Osteocyte (in vitro differentiated cells): ENCODE measurements at regions not wholly inside any gene's neighbourhood (a gene's known extent, or its start where the extent isn't known, plus 50 kb on each side); places are given as distances from the start of the nearest gene placed in this dataset.

Experiments
- DNase-seq: peaks from one replicate; pipeline ENCODE4 v3.0.0; 2021; ENCODE audit warnings: mixed read lengths; ENCODE audit not compliant: unreplicated experiment; ENCODE audit errors: extremely low spot score
- H3K27ac Mint-ChIP-seq: one replicate; pipeline ENCODE4 v1.8.0; 2021; ENCODE audit warnings: mild to moderate bottlenecking, mixed read lengths; ENCODE audit not compliant: unreplicated experiment
- H3K27me3 Mint-ChIP-seq: one replicate; pipeline ENCODE4 v1.8.0; 2021; ENCODE audit warnings: mixed read lengths; ENCODE audit not compliant: unreplicated experiment
- H3K36me3 Mint-ChIP-seq: one replicate; pipeline ENCODE4 v1.8.0; 2021; ENCODE audit warnings: mixed read lengths; ENCODE audit not compliant: unreplicated experiment
- H3K4me1 Mint-ChIP-seq: one replicate; pipeline ENCODE4 v1.8.0; 2021; ENCODE audit warnings: mixed read lengths; ENCODE audit not compliant: unreplicated experiment
- H3K4me3 Mint-ChIP-seq: one replicate; pipeline ENCODE4 v1.8.0; 2021; ENCODE audit warnings: mild to moderate bottlenecking, moderate library complexity, mixed read lengths; ENCODE audit not compliant: unreplicated experiment
- H3K9me3 Mint-ChIP-seq: one replicate; pipeline ENCODE4 v1.8.0; 2021; ENCODE audit warnings: mixed read lengths; ENCODE audit not compliant: unreplicated experiment
- TF ChIP-seq, protein P1 (sequence below): fragments of 200-600 bp; sonication (generic); IDR thresholded peaks from 2 replicates; pipeline ENCODE4 v1.5.0; 2021; ENCODE audit warnings: antibody characterized with exemption, mild to moderate bottlenecking, moderate library complexity

DNA sequence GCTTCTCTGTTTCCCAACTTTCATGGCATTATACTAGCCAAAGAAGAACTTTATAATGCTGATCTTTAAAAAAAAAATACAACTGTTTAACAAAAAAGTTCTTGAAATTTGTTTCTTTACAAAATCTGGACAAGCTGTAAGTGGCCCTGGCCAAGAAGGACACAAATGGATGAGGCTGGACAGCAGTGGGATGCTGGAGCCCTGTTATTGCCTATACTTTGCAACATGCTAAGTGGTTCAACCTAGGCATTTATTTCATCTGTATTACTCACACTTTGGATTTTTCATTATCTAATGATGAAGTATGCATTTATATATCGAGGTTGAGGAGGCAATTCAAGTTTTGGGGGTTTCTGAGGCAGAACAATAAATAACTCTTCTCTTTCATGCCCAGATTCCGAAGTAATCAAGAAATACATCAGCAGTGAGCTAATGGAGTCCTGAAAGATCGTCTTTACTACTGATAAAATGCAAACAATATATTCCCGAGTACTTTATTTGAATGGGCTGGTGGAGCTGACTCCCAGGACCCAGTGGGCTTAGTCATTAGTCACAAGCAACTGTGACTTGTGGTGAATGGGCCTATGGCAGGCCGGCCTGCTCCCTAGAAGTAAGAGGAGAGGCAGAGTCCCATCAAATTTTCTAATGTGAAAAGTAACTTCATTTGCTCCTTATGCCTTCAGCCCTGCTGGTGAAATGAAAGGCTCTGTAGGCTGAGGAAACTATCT is 177.3 kb upstream of the DPH6 start:
- H3K27me3 Mint-ChIP-seq, result no peaks in the 10 kb centered on the region
- no peak overlapping the region for H3K4me3 Mint-ChIP-seq
- H3K27ac Mint-ChIP-seq, result peak overlapping the region; percentile 75
- H3K36me3 Mint-ChIP-seq, result no peaks in the 10 kb centered on the region
- DNase-seq, result no peak
- no peaks in the 10 kb centered on the region for H3K9me3 Mint-ChIP-seq
- H3K4me1 Mint-ChIP-seq, result peaks cover 25% of the 10 kb centered on the region
- TF ChIP-seq, protein P1, sequence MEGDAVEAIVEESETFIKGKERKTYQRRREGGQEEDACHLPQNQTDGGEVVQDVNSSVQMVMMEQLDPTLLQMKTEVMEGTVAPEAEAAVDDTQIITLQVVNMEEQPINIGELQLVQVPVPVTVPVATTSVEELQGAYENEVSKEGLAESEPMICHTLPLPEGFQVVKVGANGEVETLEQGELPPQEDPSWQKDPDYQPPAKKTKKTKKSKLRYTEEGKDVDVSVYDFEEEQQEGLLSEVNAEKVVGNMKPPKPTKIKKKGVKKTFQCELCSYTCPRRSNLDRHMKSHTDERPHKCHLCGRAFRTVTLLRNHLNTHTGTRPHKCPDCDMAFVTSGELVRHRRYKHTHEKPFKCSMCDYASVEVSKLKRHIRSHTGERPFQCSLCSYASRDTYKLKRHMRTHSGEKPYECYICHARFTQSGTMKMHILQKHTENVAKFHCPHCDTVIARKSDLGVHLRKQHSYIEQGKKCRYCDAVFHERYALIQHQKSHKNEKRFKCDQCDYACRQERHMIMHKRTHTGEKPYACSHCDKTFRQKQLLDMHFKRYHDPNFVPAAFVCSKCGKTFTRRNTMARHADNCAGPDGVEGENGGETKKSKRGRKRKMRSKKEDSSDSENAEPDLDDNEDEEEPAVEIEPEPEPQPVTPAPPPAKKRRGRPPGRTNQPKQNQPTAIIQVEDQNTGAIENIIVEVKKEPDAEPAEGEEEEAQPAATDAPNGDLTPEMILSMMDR, result no peak

DNA sequence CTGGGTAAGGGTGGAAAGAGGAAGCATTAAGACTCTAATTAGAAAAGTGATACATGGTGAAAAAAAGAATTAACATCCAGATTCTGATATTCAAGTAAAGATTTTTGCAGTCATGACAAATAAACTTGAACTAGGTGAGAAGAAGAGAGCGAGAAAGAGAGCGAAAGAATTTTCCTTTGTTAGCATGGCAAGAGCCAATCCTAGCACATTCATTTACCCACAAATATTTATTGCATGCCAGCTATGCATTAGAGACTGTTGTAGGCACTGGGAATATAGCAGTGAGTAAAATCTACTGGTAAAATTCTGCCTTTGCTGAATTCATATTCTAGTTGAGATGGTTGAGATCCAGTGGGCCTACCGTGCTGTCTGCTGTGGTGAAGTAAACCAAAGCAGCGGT is 177.9 kb upstream of the DPH6 start:
- Mint-ChIP-seq H3K27ac (peak overlapping the region; percentile 77), H3K36me3 (no peaks in the 10 kb centered on the region), H3K27me3 (no peaks in the 10 kb centered on the region), H3K4me3 (no peak overlapping the region), H3K4me1 (peaks cover 27% of the 10 kb centered on the region), H3K9me3 (no peaks in the 10 kb centered on the region)
- TF ChIP-seq, protein P1, result no peak
- no peak for DNase-seq

DNA sequence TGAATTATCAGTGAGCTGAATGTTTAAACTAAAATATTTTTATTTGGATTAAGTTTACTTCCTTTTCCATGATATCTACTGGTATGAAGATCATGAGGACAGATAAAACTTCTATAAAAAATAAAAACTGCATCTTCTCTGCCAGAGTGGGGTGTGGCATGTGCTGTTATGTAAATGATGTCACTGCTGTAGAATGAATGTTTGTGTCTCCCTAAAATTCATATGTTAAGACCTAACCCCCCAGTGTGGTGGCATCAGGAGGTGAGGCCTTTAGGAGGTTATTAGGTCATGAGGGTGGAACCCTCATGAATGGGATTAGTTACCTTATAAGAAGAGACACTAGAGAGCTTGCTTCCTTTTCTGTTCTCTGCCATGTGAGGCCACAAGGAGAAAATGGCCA is 178.7 kb upstream of the DPH6 start:
- H3K27me3 Mint-ChIP-seq, result no peaks in the 10 kb centered on the region
- H3K36me3 Mint-ChIP-seq, result no peaks in the 10 kb centered on the region
- peaks cover 27% of the 10 kb centered on the region for H3K4me1 Mint-ChIP-seq
- H3K27ac Mint-ChIP-seq, result peak overlapping the region; percentile 77
- H3K4me3 Mint-ChIP-seq, result no peak overlapping the region
- DNase-seq, result no peak
- H3K9me3 Mint-ChIP-seq, result no peaks in the 10 kb centered on the region
- TF ChIP-seq, protein P1, result no peak

DNA sequence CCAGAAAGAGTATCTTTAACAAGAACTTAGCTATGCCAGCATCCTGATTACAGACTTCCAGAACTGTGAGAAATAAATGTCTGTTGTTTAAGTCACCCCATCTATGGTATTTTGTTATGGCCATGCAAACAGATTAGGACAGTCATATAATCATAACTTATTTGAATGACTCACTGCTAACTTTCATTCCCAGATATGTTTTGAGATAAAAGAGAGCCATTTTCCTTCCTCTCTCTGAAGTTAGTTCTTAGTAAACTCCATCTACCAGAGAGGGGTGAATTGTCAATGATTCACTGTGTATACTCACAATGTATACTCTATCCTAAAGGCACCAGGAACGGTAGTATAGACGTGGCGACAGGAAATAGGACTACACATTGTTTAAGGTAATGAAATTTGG is 179.4 kb upstream of the DPH6 start:
- TF ChIP-seq, protein P1, result no peak
- Mint-ChIP-seq H3K4me1 (peaks cover 23% of the 10 kb centered on the region), H3K9me3 (no peaks in the 10 kb centered on the region), H3K4me3 (no peak overlapping the region), H3K27me3 (no peaks in the 10 kb centered on the region), H3K36me3 (no peaks in the 10 kb centered on the region), H3K27ac (no peak overlapping the region)
- no peak for DNase-seq

DNA sequence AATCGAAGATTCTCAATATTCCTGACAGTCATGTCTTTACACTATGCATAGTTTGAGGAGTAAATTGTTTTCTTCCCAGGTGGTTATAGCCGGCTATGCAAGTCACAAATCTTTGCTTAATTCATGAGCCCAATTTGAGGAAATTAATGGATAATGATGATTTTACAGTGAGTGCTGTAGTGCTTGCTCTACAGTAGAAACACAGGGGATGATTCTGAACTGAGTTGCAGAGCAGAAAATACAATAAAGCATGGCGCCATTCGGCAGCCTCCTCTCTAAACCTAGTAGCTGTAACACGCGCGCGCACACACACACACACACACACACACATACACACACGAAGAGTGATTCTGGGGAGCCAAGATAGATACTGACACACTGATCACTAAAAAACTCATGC is 181.7 kb upstream of the DPH6 start:
- TF ChIP-seq, protein P1, result no peak
- H3K4me3 Mint-ChIP-seq, result no peak overlapping the region
- H3K36me3 Mint-ChIP-seq, result no peaks in the 10 kb centered on the region
- H3K27me3 Mint-ChIP-seq, result no peaks in the 10 kb centered on the region
- H3K4me1 Mint-ChIP-seq, result peaks cover 21% of the 10 kb centered on the region
- H3K27ac Mint-ChIP-seq, result no peak overlapping the region
- H3K9me3 Mint-ChIP-seq, result no peaks in the 10 kb centered on the region
- no peak for DNase-seq
